Neuronal stem cell (in vitro differentiated cells): ENCODE measurements at regions not wholly inside any gene's neighbourhood (a gene's known extent, or its start where the extent isn't known, plus 50 kb on each side); places are given as distances from the start of the nearest gene placed in this dataset.

Experiments
- DNase-seq: peaks from one replicate; pipeline ENCODE4 v3.0.0-alpha.2; 2013; ENCODE audit warnings: low spot score
- H2AFZ ChIP-seq: one replicate; pipeline ENCODE4 v1.6.1; 2013; ENCODE audit warnings: mild to moderate bottlenecking, low read length, inconsistent platforms
- H2AK5ac ChIP-seq: 2 replicates; pipeline ENCODE4 v1.6.1; 2013; ENCODE audit warnings: low read depth, mild to moderate bottlenecking, inconsistent platforms, low read length, moderate library complexity, mixed read lengths
- H2BK120ac ChIP-seq: 2 replicates; pipeline ENCODE4 v1.6.1; 2013; ENCODE audit warnings: low read depth, mild to moderate bottlenecking, inconsistent platforms, low read length, moderate library complexity, mixed read lengths
- H2BK12ac ChIP-seq: one replicate; pipeline ENCODE4 v1.6.1; 2013; ENCODE audit warnings: low read length, inconsistent platforms
- H2BK15ac ChIP-seq: 2 replicates; pipeline ENCODE4 v1.6.1; 2013; ENCODE audit warnings: mild to moderate bottlenecking, low read length, inconsistent platforms, mixed read lengths
- H2BK5ac ChIP-seq: one replicate; pipeline ENCODE4 v1.6.1; 2013; ENCODE audit warnings: inconsistent platforms, mild to moderate bottlenecking, low read length, moderate library complexity
- H3K14ac ChIP-seq: one replicate; pipeline ENCODE4 v1.6.1; 2013; ENCODE audit warnings: low read length, inconsistent platforms
- H3K18ac ChIP-seq: 2 replicates; pipeline ENCODE4 v1.6.1; 2013; ENCODE audit warnings: low read length, inconsistent platforms
- H3K23ac ChIP-seq: 2 replicates; pipeline ENCODE4 v1.6.1; 2013; ENCODE audit warnings: low read depth, mild to moderate bottlenecking, mixed read lengths, low read length, inconsistent platforms; ENCODE audit not compliant: poor library complexity
- H3K27ac ChIP-seq: replicated peaks from 3 replicates; pipeline ENCODE4 v1.5.1; 2013; ENCODE audit warnings: low read length, inconsistent platforms
- H3K27me3 ChIP-seq, 3 experiments: 2 replicates each; pipeline ENCODE4 v1.6.1; 2013; ENCODE audit warnings: low read length in 3 of 3, mild to moderate bottlenecking in 2 of 3, inconsistent platforms in 1 of 3, low read depth in 1 of 3, mixed read lengths in 1 of 3, moderate library complexity in 1 of 3; ENCODE audit not compliant: control insufficient read depth in 3 of 3, insufficient read depth in 3 of 3
- H3K36me3 ChIP-seq, 2 donors: replicated peaks in 1 of 2; 2 replicates each; pipeline ENCODE4 v1.6.1; 2013; ENCODE audit warnings: low read length in 2 of 2; ENCODE audit not compliant: control insufficient read depth in 2 of 2, insufficient read depth in 2 of 2
- H3K4ac ChIP-seq: 2 replicates; pipeline ENCODE4 v1.6.1; 2013; ENCODE audit warnings: inconsistent platforms, mild to moderate bottlenecking, low read length, moderate library complexity
- H3K4me1 ChIP-seq, 2 donors: 1 replicate in 1 of 2; 2 replicates in 1 of 2; pipeline ENCODE4 v1.6.1; 2013; ENCODE audit warnings: low read length in 2 of 2, low read depth in 1 of 2; ENCODE audit not compliant: control insufficient read depth in 2 of 2, insufficient read depth in 1 of 2
- H3K4me2 ChIP-seq: one replicate; pipeline ENCODE4 v1.6.1; 2013; ENCODE audit warnings: mild to moderate bottlenecking, low read length, inconsistent platforms; ENCODE audit not compliant: insufficient read depth, poor library complexity, severe bottlenecking
- H3K4me3 ChIP-seq, 2 donors: 2 replicates each; pipeline ENCODE4 v1.5.1; 2013; ENCODE audit warnings: low read length in 2 of 2, mild to moderate bottlenecking in 2 of 2, inconsistent platforms in 1 of 2, moderate library complexity in 1 of 2
- H3K79me1 ChIP-seq: one replicate; pipeline ENCODE4 v1.6.1; 2013; ENCODE audit warnings: low read depth, mild to moderate bottlenecking, inconsistent platforms, low read length, moderate library complexity
- H3K9ac ChIP-seq: one replicate; pipeline ENCODE4 v1.6.1; 2013; ENCODE audit warnings: mild to moderate bottlenecking, low read depth, low read length, inconsistent platforms; ENCODE audit not compliant: poor library complexity
- H3K9me3 ChIP-seq, 2 donors: replicated peaks in 1 of 2; 2 replicates each; pipeline versions ENCODE3 to v1.6.1; 2013; ENCODE audit warnings: low read length in 2 of 2, mild to moderate bottlenecking in 2 of 2, inconsistent platforms in 1 of 2, low read depth in 1 of 2, mixed read lengths in 1 of 2, moderate library complexity in 1 of 2; ENCODE audit not compliant: control insufficient read depth in 2 of 2, insufficient read depth in 1 of 2
- H4K8ac ChIP-seq: one replicate; pipeline ENCODE4 v1.6.1; 2013; ENCODE audit warnings: low read depth, mild to moderate bottlenecking, inconsistent platforms, low read length, moderate library complexity
- H4K91ac ChIP-seq: one replicate; pipeline ENCODE4 v1.6.1; 2013; ENCODE audit warnings: low read length, low read depth, mild to moderate bottlenecking, inconsistent platforms; ENCODE audit not compliant: poor library complexity
- WGBS, 2 donors: extraction: QIAGEN DNeasy Blood & Tissue Kit; methylation state at CpG; one replicate each; pipeline ENCODE4 v1.1.7; 2013; ENCODE audit warnings: missing lambda C conversion rate in 2 of 2, mixed read lengths in 1 of 2; ENCODE audit not compliant: insufficient read length in 2 of 2, insufficient replicate concordance in 1 of 2; ENCODE audit errors: extremely low coverage in 2 of 2; 5-methylcytosine and 5-hydroxymethylcytosine counted together

GRCh38 chr1:178579562-178579961, 66.7 kb downstream of the TEX35 start:
- Histone ChIP-seq H2AK5ac (no peak overlapping the region), H3K4me1 (peaks cover 9 to 19% of the 10 kb centered on the region in 2 donors), H3K79me1 (no peaks in the 10 kb centered on the region), H3K4me2 (no peak overlapping the region), H2BK12ac (no peak overlapping the region), H2BK120ac (no peak overlapping the region), H4K91ac (no peak overlapping the region), H3K14ac (no peak overlapping the region), H3K4me3 (no peak overlapping the region), H3K9ac (no peak overlapping the region), H4K8ac (no peak overlapping the region), H3K36me3 (no peaks in the 10 kb centered on the region), H2BK5ac (no peak overlapping the region), H3K27ac (no peak overlapping the region), H2BK15ac (no peak overlapping the region), H3K27me3 (peaks cover 0 to 3% (median 0%) of the 10 kb centered on the region in 3 experiments), H3K23ac (no peak overlapping the region), H3K4ac (no peak overlapping the region), H2AFZ (no peak overlapping the region), H3K9me3 (no peaks in the 10 kb centered on the region), H3K18ac (no peak overlapping the region)
- no peak for DNase-seq
- no CpG with 5 or more reads among the region's 6 CpGs for WGBS, 2 donors

- no peak for DNase-seq
- Histone ChIP-seq H3K4me2 (no peak overlapping the region), H2BK12ac (peak overlapping the region; percentile 36), H2BK120ac (no peak overlapping the region), H4K8ac (no peak overlapping the region), H2BK5ac (no peak overlapping the region), H3K36me3 (no peaks in the 10 kb centered on the region), H3K9me3 (no peaks in the 10 kb centered on the region), H2BK15ac (peak overlapping the region; percentile 66), H3K14ac (no peak overlapping the region), H3K4ac (no peak overlapping the region), H2AFZ (no peak overlapping the region), H3K4me1 (peaks cover 9 to 19% of the 10 kb centered on the region in 2 donors), H3K79me1 (no peaks in the 10 kb centered on the region), H3K27ac (no peak overlapping the region), H3K4me3 (no peak overlapping the region), H2AK5ac (peak overlapping the region; percentile 86), H3K27me3 (peaks cover 0 to 3% (median 0%) of the 10 kb centered on the region in 3 experiments), H3K23ac (no peak overlapping the region), H3K18ac (peak overlapping the region; percentile 32), H4K91ac (no peak overlapping the region), H3K9ac (no peak overlapping the region)
- no CpG with 5 or more reads among the region's 5 CpGs for WGBS, 2 donors
Observed at GRCh38 chr1:178580096-178580495, 67.2 kb downstream of the TEX35 start.

GRCh38 chr1:178580876-178581275, 68.0 kb downstream of the TEX35 start:
- Histone ChIP-seq H3K23ac (no peak overlapping the region), H4K91ac (no peak overlapping the region)
- no CpG with 5 or more reads among the region's 5 CpGs for WGBS, 2 donors

GRCh38 chr1:178581351-178582303, 68.7 kb downstream of the TEX35 start:
- Histone ChIP-seq H3K9me3 (no peaks in the 10 kb centered on the region), H3K4me2 (no peak overlapping the region), H2BK5ac (no peak overlapping the region), H3K9ac (peak overlapping the region; percentile 66), H4K91ac (no peak overlapping the region), H3K4me1 (peaks cover 3 to 18% of the 10 kb centered on the region in 2 donors), H3K4me3 (no peak overlapping the region), H3K14ac (no peak overlapping the region), H3K23ac (no peak overlapping the region), H3K27ac (peak overlapping the region; percentile 54), H2AK5ac (no peak overlapping the region), H2BK15ac (no peak overlapping the region), H2AFZ (peak overlapping the region; percentile 15), H2BK120ac (no peak overlapping the region), H4K8ac (no peak overlapping the region), H3K79me1 (no peaks in the 10 kb centered on the region), H3K36me3 (no peaks in the 10 kb centered on the region), H3K4ac (no peak overlapping the region), H3K27me3 (peaks cover 0 to 3% (median 0%) of the 10 kb centered on the region in 3 experiments), H3K18ac (peak overlapping the region; percentile 44), H2BK12ac (no peak overlapping the region)
- WGBS, 2 donors, result no CpG with 5 or more reads among the region's 12 CpGs
- DNase-seq, result peak; percentile 64

More at GRCh38 chr1:178580876-178581275, 68.0 kb downstream of the TEX35 start:
- peak overlapping the region; percentile 54 for H3K27ac ChIP-seq
- H3K4me1 ChIP-seq, result peaks cover 4 to 18% of the 10 kb centered on the region in 2 donors
- H3K9ac ChIP-seq, result no peak overlapping the region
- no peak overlapping the region for H2BK120ac ChIP-seq
- no peak overlapping the region for H3K4me2 ChIP-seq
- DNase-seq, result no peak
- peak overlapping the region; percentile 66 for H2BK15ac ChIP-seq
- no peaks in the 10 kb centered on the region for H3K9me3 ChIP-seq
- no peak overlapping the region for H3K4me3 ChIP-seq
- peak overlapping the region; percentile 86 for H2AK5ac ChIP-seq
- H3K79me1 ChIP-seq, result no peaks in the 10 kb centered on the region
- H3K27me3 ChIP-seq, result peaks cover 0 to 3% (median 0%) of the 10 kb centered on the region in 3 experiments
- H3K14ac ChIP-seq, result no peak overlapping the region
- H2AFZ ChIP-seq, result no peak overlapping the region
- H3K36me3 ChIP-seq, result no peaks in the 10 kb centered on the region
- no peak overlapping the region for H3K4ac ChIP-seq
- H2BK5ac ChIP-seq, result no peak overlapping the region
- H4K8ac ChIP-seq, result no peak overlapping the region
- H2BK12ac ChIP-seq, result peak overlapping the region; percentile 36
- H3K18ac ChIP-seq, result peak overlapping the region; percentile 90
